NCI-H1417 treated with DMSO at 0.1 percent for 48 hours (cell line): ENCODE measurements at regions not wholly inside any gene's neighbourhood (a gene's known extent, or its start where the extent isn't known, plus 50 kb on each side); places are given as distances from the start of the nearest gene placed in this dataset.

ENCODE experiments used
- DNase-seq: peaks from one replicate; lab custom pipeline; 2025; lab: John Stamatoyannopoulos, UW

GRCh38 chr4:176979416-176979815 lies 186.7 kb upstream of the VEGFC start:
- no peak for DNase-seq

- DNase-seq = no peak
These were observed 188.4 kb upstream of the VEGFC start for GRCh38 chr4:176981074-176981473.

- DNase-seq = no peak
These were observed 188.8 kb upstream of the VEGFC start for GRCh38 chr4:176981551-176981950.

GRCh38 chr4:176988226-176988625 lies 195.5 kb upstream of the VEGFC start:
- DNase-seq = no peak

GRCh38 chr4:176989186-176989585 lies 196.5 kb upstream of the VEGFC start:
- no peak for DNase-seq

- DNase-seq = no peak
These were observed 207.3 kb upstream of the VEGFC start for GRCh38 chr4:176999935-177000543.

GRCh38 chr4:177001271-177002175 lies 208.8 kb upstream of the VEGFC start:
- no peak for DNase-seq

GRCh38 chr4:177005674-177006230 lies 213.0 kb upstream of the VEGFC start:
- no peak for DNase-seq

GRCh38 chr4:177006331-177006730 lies 213.6 kb upstream of the VEGFC start:
- no peak for DNase-seq

- no peak for DNase-seq
These were observed 215.5 kb upstream of the VEGFC start for GRCh38 chr4:177008071-177008835.

- no peak for DNase-seq
These were observed 216.2 kb upstream of the VEGFC start for GRCh38 chr4:177008836-177009501.

GRCh38 chr4:177010418-177010817 lies 217.7 kb upstream of the VEGFC start:
- DNase-seq = no peak

GRCh38 chr4:177012918-177013545 lies 220.3 kb upstream of the VEGFC start:
- no peak for DNase-seq

GRCh38 chr4:177016541-177017141 lies 223.9 kb upstream of the VEGFC start:
- no peak for DNase-seq

- no peak for DNase-seq
These were observed 231.2 kb upstream of the VEGFC start for GRCh38 chr4:177023951-177024350.

GRCh38 chr4:177032341-177032740 lies 239.6 kb upstream of the VEGFC start:
- DNase-seq = no peak

- no peak for DNase-seq
These were observed 240.4 kb upstream of the VEGFC start for GRCh38 chr4:177033135-177033534.

- DNase-seq = no peak
These were observed 240.9 kb upstream of the VEGFC start for GRCh38 chr4:177033632-177034031.

GRCh38 chr4:177041356-177041755 lies 248.6 kb upstream of the VEGFC start:
- DNase-seq = no peak

- DNase-seq = peak; percentile 6
These were observed 254.5 kb upstream of the VEGFC start for GRCh38 chr4:177047070-177047850.
